ENCODE measurements at regions not wholly inside any gene's neighbourhood (a gene's known extent, or its start where the extent isn't known, plus 50 kb on each side); places are given as distances from the start of the nearest gene placed in this dataset. TPM values are rescaled to one million over a fixed set of nuclear protein-coding genes. Genes with fewer than 3 reads are reported as not detected.

Small RNA genes lying in the stretch of these regions (small RNA-seq; reads per million reads assigned to genes)
- gene MIR4693: not detected

Measured in skeletal muscle tissue (tissue), 1 donor.